ENCODE measurements at regions not wholly inside any gene's neighbourhood (a gene's known extent, or its start where the extent isn't known, plus 50 kb on each side); places are given as distances from the start of the nearest gene placed in this dataset.

GRCh38 chr10:18875477-18875876 is 173.1 kb upstream of the MALRD1 start:
- intact Hi-C loops (cut with micrococcal nuclease), result no loop called here
- Mint-ChIP-seq H3K27me3 (no peaks in the 10 kb centered on the region), H3K4me1 (no peaks in the 10 kb centered on the region), H3K9me3 (ENCODE audit: insufficient read depth) (peaks cover 4% of the 10 kb centered on the region), H3K4me3 (no peak overlapping the region), H3K27ac (no peak overlapping the region)
- H3K79me2 ChIP-seq (ENCODE audit: control insufficient read depth, insufficient read depth, low read length), result no peaks in the 10 kb centered on the region
- no CpG with 5 or more reads among the region's 1 CpG for WGBS (ENCODE audit: insufficient coverage)
- no peak overlapping the region for H3K4me2 ChIP-seq (replicated peaks; ENCODE audit: low read depth, low read length, poor library complexity, severe bottlenecking)
- no peak for DNase-seq
- H3K9ac ChIP-seq (ENCODE audit: low read length), result no peak overlapping the region
- TF ChIP-seq EZH2 (IDR thresholded peaks at IDR 0.05; ENCODE audit: borderline replicate concordance, insufficient read depth, low read depth, low read length, poor library complexity, severe bottlenecking) (no peak), CTCF (IDR thresholded peaks at IDR 0.05) (no peak)
- ChIA-PET POLR2A (no interaction called here), CTCF (no interaction called here)
- ATAC-seq (ENCODE audit: low read depth), result no peak
- H3K4me3 ChIP-seq (ENCODE audit: control extremely low read depth in 1 of 5, extremely low read depth in 1 of 5, insufficient read depth in 1 of 5, low read depth in 2 of 5, low read length in 4 of 5), result no peak overlapping the region
- H4K20me1 ChIP-seq (ENCODE audit: control insufficient read depth, insufficient read depth, low read length, poor library complexity, severe bottlenecking), result no peaks in the 10 kb centered on the region
- H2AFZ ChIP-seq (ENCODE audit: insufficient read depth, low read depth, low read length, poor library complexity, severe bottlenecking), result no peak overlapping the region
- H3K9me3 ChIP-seq (ENCODE audit: control extremely low read depth in 1 of 3, control insufficient read depth in 2 of 3, insufficient read depth in 1 of 3, low read length in 2 of 3), result no peaks in the 10 kb centered on the region
- H3K27me3 ChIP-seq (replicated peaks in 1 of 4; ENCODE audit: control extremely low read depth in 1 of 4, control insufficient read depth in 3 of 4, insufficient read depth in 4 of 4, low read length in 3 of 4), result no peaks in the 10 kb centered on the region
- no peak overlapping the region for H3K27ac ChIP-seq (ENCODE audit: low read length in 2 of 2)
- H3K36me3 ChIP-seq (replicated peaks in 1 of 2; ENCODE audit: control extremely low read depth in 1 of 2, control insufficient read depth in 1 of 2, extremely low read depth in 1 of 2, insufficient read depth in 2 of 2, low read length in 1 of 2), result no peaks in the 10 kb centered on the region
- no peaks in the 10 kb centered on the region for H3K4me1 ChIP-seq (ENCODE audit: control insufficient read depth in 2 of 2, insufficient read depth in 2 of 2, low read length in 2 of 2)

GRCh38 chr10:18879284-18879683 is 169.3 kb upstream of the MALRD1 start:
- H3K4me3 Mint-ChIP-seq, result no peak overlapping the region
- Histone ChIP-seq H4K20me1 (ENCODE audit: control insufficient read depth, insufficient read depth, low read length, poor library complexity, severe bottlenecking) (no peaks in the 10 kb centered on the region), H3K36me3 (replicated peaks in 1 of 2; ENCODE audit: control extremely low read depth in 1 of 2, control insufficient read depth in 1 of 2, extremely low read depth in 1 of 2, insufficient read depth in 2 of 2, low read length in 1 of 2) (no peaks in the 10 kb centered on the region), H3K9me3 (ENCODE audit: control extremely low read depth in 1 of 3, control insufficient read depth in 2 of 3, insufficient read depth in 1 of 3, low read length in 2 of 3) (no peaks in the 10 kb centered on the region), H3K4me2 (replicated peaks; ENCODE audit: low read depth, low read length, poor library complexity, severe bottlenecking) (no peak overlapping the region), H2AFZ (ENCODE audit: insufficient read depth, low read depth, low read length, poor library complexity, severe bottlenecking) (no peak overlapping the region), H3K27me3 (replicated peaks in 1 of 4; ENCODE audit: control extremely low read depth in 1 of 4, control insufficient read depth in 3 of 4, insufficient read depth in 4 of 4, low read length in 3 of 4) (no peaks in the 10 kb centered on the region), H3K79me2 (ENCODE audit: control insufficient read depth, insufficient read depth, low read length) (no peaks in the 10 kb centered on the region), H3K4me3 (ENCODE audit: control extremely low read depth in 1 of 5, extremely low read depth in 1 of 5, insufficient read depth in 1 of 5, low read depth in 2 of 5, low read length in 4 of 5) (no peak overlapping the region), H3K27ac (ENCODE audit: low read length in 2 of 2) (no peak overlapping the region), H3K4me1 (ENCODE audit: control insufficient read depth in 2 of 2, insufficient read depth in 2 of 2, low read length in 2 of 2) (no peaks in the 10 kb centered on the region), H3K9ac (ENCODE audit: low read length) (no peak overlapping the region)
- no peak for ATAC-seq (ENCODE audit: low read depth)
- no peak overlapping the region for H3K27ac Mint-ChIP-seq
- ChIA-PET CTCF (no interaction called here), POLR2A (no interaction called here)
- intact Hi-C loops (cut with micrococcal nuclease), result no loop called here
- no peak for DNase-seq
- no peaks in the 10 kb centered on the region for H3K27me3 Mint-ChIP-seq
- 89% methylated on average over 2 of the region's 2 CpGs for WGBS (ENCODE audit: insufficient coverage)
- no peaks in the 10 kb centered on the region for H3K9me3 Mint-ChIP-seq (ENCODE audit: insufficient read depth)
- H3K4me1 Mint-ChIP-seq, result no peaks in the 10 kb centered on the region
- TF ChIP-seq CTCF (IDR thresholded peaks at IDR 0.05) (no peak), EZH2 (IDR thresholded peaks at IDR 0.05; ENCODE audit: borderline replicate concordance, insufficient read depth, low read depth, low read length, poor library complexity, severe bottlenecking) (no peak)
